ENCODE measurements at regions not wholly inside any gene's neighbourhood (a gene's known extent, or its start where the extent isn't known, plus 50 kb on each side); places are given as distances from the start of the nearest gene placed in this dataset.

DNA sequence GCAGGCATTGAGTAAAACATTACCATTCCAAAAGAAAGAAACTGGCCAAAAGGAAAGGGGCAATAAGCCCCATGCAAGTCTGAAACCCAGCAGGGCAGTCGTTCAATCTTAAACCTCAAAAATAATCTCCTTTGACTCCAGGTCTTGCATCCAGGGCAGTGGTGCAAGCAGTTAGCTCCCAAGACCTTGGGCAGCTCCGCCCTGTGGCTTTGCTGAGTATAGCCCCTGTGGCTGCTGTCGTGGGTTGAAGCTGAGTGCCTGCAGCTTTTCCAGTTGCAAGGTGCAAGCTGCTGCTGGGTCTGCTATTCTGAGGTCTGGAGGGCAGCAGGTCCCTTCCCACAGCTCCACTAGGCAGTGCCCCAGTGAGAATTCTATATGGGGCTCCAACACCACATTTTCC, 580.1 kb upstream of the AUTS2 start:
- Histone ChIP-seq H3K36me3 (ENCODE audit: insufficient read depth, low read length) (no peaks in the 10 kb centered on the region), H4K20me1 (ENCODE audit: insufficient read depth, low read length) (no peaks in the 10 kb centered on the region), H3K4me3 (ENCODE audit: insufficient read depth, low read depth, low read length) (no peak overlapping the region), H3K9me3 (ENCODE audit: insufficient read depth, low read depth, low read length) (peaks cover 5% of the 10 kb centered on the region), H3K4me2 (ENCODE audit: low read length) (no peak overlapping the region), H3K79me2 (ENCODE audit: insufficient read depth, low read length) (no peaks in the 10 kb centered on the region), H3K4me1 (ENCODE audit: insufficient read depth, low read length) (no peaks in the 10 kb centered on the region), H3K27me3 (ENCODE audit: insufficient read depth, low read length) (no peaks in the 10 kb centered on the region), H2AFZ (ENCODE audit: low read depth, low read length) (no peak overlapping the region), H3K9ac (ENCODE audit: low read length) (no peak overlapping the region), H3K27ac (ENCODE audit: low read depth, low read length) (no peak overlapping the region)
- TF ChIP-seq, protein P1, sequence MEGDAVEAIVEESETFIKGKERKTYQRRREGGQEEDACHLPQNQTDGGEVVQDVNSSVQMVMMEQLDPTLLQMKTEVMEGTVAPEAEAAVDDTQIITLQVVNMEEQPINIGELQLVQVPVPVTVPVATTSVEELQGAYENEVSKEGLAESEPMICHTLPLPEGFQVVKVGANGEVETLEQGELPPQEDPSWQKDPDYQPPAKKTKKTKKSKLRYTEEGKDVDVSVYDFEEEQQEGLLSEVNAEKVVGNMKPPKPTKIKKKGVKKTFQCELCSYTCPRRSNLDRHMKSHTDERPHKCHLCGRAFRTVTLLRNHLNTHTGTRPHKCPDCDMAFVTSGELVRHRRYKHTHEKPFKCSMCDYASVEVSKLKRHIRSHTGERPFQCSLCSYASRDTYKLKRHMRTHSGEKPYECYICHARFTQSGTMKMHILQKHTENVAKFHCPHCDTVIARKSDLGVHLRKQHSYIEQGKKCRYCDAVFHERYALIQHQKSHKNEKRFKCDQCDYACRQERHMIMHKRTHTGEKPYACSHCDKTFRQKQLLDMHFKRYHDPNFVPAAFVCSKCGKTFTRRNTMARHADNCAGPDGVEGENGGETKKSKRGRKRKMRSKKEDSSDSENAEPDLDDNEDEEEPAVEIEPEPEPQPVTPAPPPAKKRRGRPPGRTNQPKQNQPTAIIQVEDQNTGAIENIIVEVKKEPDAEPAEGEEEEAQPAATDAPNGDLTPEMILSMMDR (IDR thresholded peaks at IDR 0.05; ENCODE audit: insufficient read depth, low read depth, low read length) = no peak
- TF ChIP-seq EZH2 (IDR thresholded peaks at IDR 0.05; ENCODE audit: insufficient read depth, low read length) = no peak
- no peak for FAIRE-seq
- no peaks in the 10 kb centered on the region for H3K4me1 Mint-ChIP-seq (ENCODE audit: low read depth, unreplicated experiment)
- no peak overlapping the region for H3K27ac Mint-ChIP-seq (ENCODE audit: unreplicated experiment)
- H3K36me3 Mint-ChIP-seq (ENCODE audit: low read depth, unreplicated experiment) = no peaks in the 10 kb centered on the region
- peaks cover 6% of the 10 kb centered on the region for H3K9me3 Mint-ChIP-seq (ENCODE audit: unreplicated experiment)
- no peaks in the 10 kb centered on the region for H3K27me3 Mint-ChIP-seq (ENCODE audit: low read depth, unreplicated experiment)
- H3K4me3 Mint-ChIP-seq (ENCODE audit: unreplicated experiment) = no peak overlapping the region
- no peak for DNase-seq (ENCODE audit: low read depth)

DNA sequence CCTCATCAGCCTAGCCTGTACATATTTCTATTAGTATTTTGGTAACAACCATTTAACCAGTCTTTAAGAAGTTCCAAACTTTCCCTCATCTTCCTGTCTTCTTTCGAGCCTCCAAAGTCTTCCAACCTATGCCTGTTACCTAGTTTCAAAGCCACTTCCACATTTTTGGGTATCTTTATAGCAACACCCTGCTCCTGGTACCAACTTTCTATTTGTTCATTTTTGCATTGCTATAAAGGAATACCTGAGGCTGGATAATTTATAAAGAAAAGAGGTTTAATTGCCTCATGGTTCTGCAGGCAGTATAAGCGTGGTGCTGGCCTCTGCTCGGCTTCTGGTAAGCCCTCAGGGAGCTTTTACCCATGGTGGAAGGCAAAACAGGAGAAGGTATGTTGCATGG, 578.8 kb upstream of the AUTS2 start:
- H3K9ac ChIP-seq (ENCODE audit: low read length) = no peak overlapping the region
- H3K27ac Mint-ChIP-seq (ENCODE audit: unreplicated experiment) = no peak overlapping the region
- H2AFZ ChIP-seq (ENCODE audit: low read depth, low read length) = no peak overlapping the region
- no peaks in the 10 kb centered on the region for H3K27me3 Mint-ChIP-seq (ENCODE audit: low read depth, unreplicated experiment)
- H3K36me3 ChIP-seq (ENCODE audit: insufficient read depth, low read length) = no peaks in the 10 kb centered on the region
- H3K4me3 Mint-ChIP-seq (ENCODE audit: unreplicated experiment) = no peak overlapping the region
- no peaks in the 10 kb centered on the region for H3K79me2 ChIP-seq (ENCODE audit: insufficient read depth, low read length)
- peaks cover under 1% of the 10 kb centered on the region for H3K9me3 Mint-ChIP-seq (ENCODE audit: unreplicated experiment)
- TF ChIP-seq, protein P1 (IDR thresholded peaks at IDR 0.05; ENCODE audit: insufficient read depth, low read depth, low read length) = no peak
- no peak for TF ChIP-seq EZH2 (IDR thresholded peaks at IDR 0.05; ENCODE audit: insufficient read depth, low read length)
- H3K4me3 ChIP-seq (ENCODE audit: insufficient read depth, low read depth, low read length) = no peak overlapping the region
- FAIRE-seq (no peak), DNase-seq (ENCODE audit: low read depth) (no peak)
- H3K4me2 ChIP-seq (ENCODE audit: low read length) = no peak overlapping the region
- H3K27me3 ChIP-seq (ENCODE audit: insufficient read depth, low read length) = no peaks in the 10 kb centered on the region
- no peaks in the 10 kb centered on the region for H3K4me1 Mint-ChIP-seq (ENCODE audit: low read depth, unreplicated experiment)
- no peaks in the 10 kb centered on the region for H3K4me1 ChIP-seq (ENCODE audit: insufficient read depth, low read length)
- H3K36me3 Mint-ChIP-seq (ENCODE audit: low read depth, unreplicated experiment) = no peaks in the 10 kb centered on the region
- H3K27ac ChIP-seq (ENCODE audit: low read depth, low read length) = no peak overlapping the region
- H3K9me3 ChIP-seq (ENCODE audit: insufficient read depth, low read depth, low read length) = peaks cover 5% of the 10 kb centered on the region
- no peaks in the 10 kb centered on the region for H4K20me1 ChIP-seq (ENCODE audit: insufficient read depth, low read length)

DNA sequence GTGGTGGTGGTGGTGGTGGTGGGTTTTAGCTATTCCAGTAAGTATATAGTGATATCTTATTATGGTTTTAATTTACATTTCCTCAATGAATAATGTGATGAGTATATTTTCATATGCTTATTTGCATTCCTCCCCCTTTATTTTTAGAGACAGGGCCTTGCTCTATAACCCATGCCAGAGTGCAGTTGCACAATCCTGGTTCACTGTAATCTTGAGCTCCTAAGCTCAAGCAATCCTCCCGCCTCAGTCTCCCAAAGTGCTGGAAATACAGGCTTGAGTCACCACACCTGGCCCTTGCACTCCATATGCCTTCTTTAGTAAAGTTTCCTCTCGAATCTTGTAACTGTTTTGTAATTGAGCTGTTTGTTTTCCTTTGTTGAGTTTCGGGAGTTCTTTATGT, 577.7 kb upstream of the AUTS2 start:
- FAIRE-seq (no peak), DNase-seq (ENCODE audit: low read depth) (no peak)
- no peak for TF ChIP-seq EZH2 (IDR thresholded peaks at IDR 0.05; ENCODE audit: insufficient read depth, low read length)
- TF ChIP-seq, protein P1 (IDR thresholded peaks at IDR 0.05; ENCODE audit: insufficient read depth, low read depth, low read length) = no peak
- Histone ChIP-seq H2AFZ (ENCODE audit: low read depth, low read length) (no peak overlapping the region), H4K20me1 (ENCODE audit: insufficient read depth, low read length) (no peaks in the 10 kb centered on the region), H3K27ac (ENCODE audit: low read depth, low read length) (no peak overlapping the region), H3K9ac (ENCODE audit: low read length) (no peak overlapping the region), H3K27me3 (ENCODE audit: insufficient read depth, low read length) (no peaks in the 10 kb centered on the region), H3K4me1 (ENCODE audit: insufficient read depth, low read length) (no peaks in the 10 kb centered on the region), H3K36me3 (ENCODE audit: insufficient read depth, low read length) (no peaks in the 10 kb centered on the region), H3K4me3 (ENCODE audit: insufficient read depth, low read depth, low read length) (no peak overlapping the region), H3K79me2 (ENCODE audit: insufficient read depth, low read length) (no peaks in the 10 kb centered on the region), H3K4me2 (ENCODE audit: low read length) (no peak overlapping the region), H3K9me3 (ENCODE audit: insufficient read depth, low read depth, low read length) (peaks cover 5% of the 10 kb centered on the region)
- no peaks in the 10 kb centered on the region for H3K4me1 Mint-ChIP-seq (ENCODE audit: low read depth, unreplicated experiment)
- no peak overlapping the region for H3K27ac Mint-ChIP-seq (ENCODE audit: unreplicated experiment)
- H3K36me3 Mint-ChIP-seq (ENCODE audit: low read depth, unreplicated experiment) = no peaks in the 10 kb centered on the region
- H3K4me3 Mint-ChIP-seq (ENCODE audit: unreplicated experiment) = no peak overlapping the region
- no peaks in the 10 kb centered on the region for H3K27me3 Mint-ChIP-seq (ENCODE audit: low read depth, unreplicated experiment)
- H3K9me3 Mint-ChIP-seq (ENCODE audit: unreplicated experiment) = no peaks in the 10 kb centered on the region

All from astrocyte (in vitro differentiated cells and primary cell).